ENCODE measurements at regions not wholly inside any gene's neighbourhood (a gene's known extent, or its start where the extent isn't known, plus 50 kb on each side); places are given as distances from the start of the nearest gene placed in this dataset.

DNA sequence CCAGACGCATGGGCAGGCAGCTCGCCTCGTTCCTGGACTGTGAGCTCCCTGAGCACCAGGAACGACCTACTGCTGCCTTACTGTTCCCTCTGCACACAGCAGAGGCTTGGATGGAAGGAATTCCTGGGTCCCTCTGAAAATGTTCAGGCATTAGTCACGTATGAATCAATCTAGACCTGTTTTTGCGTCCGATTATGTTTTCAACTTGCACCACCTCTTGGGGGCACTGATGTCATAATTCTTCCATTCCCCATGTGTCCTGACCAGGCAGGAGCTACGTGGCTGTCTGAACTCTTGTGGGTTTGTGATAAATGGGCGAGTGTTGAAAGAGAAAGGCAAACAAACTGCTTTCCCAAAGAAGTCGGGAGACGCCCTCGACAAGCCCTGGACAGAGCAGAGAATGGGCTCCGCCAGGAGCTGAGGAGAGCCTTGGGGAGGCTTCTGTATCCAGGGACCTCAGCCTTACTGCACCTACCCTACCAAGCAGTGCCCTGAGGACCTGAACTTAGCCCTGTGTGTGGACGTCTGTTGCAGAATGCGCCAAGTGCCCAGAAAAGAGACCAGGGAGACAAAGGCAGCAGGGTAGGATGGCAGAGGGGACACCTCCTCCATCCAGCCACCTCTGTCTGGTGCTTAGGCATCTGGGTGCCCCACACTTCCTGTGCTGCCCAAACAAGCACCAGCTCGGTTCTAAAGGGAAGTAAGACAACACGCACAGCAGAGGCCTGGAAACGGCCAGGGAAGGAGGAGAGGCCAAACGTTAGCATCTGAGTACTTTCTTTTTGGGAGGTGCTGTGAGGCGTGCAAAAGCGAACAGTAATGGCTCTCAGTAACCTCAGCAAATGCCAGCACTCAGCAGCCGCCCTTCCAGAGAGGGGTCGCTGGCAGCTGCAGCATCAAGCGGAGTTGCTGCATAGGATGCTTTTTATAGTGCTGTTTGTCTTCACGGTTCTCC is 124.2 kb downstream of the LY86 start:
- TF ChIP-seq EP300 (IDR thresholded peaks at IDR 0.05; ENCODE audit: borderline replicate concordance) = no peak
- peak; percentile 34; the same call in 1 of the 2 replicates for TF ChIP-seq RAD21 (IDR thresholded peaks at IDR 0.05; ENCODE audit: low read depth)

GRCh38 chr6:6713657-6714056 is 125.1 kb downstream of the LY86 start:
- TF ChIP-seq, protein P1, sequence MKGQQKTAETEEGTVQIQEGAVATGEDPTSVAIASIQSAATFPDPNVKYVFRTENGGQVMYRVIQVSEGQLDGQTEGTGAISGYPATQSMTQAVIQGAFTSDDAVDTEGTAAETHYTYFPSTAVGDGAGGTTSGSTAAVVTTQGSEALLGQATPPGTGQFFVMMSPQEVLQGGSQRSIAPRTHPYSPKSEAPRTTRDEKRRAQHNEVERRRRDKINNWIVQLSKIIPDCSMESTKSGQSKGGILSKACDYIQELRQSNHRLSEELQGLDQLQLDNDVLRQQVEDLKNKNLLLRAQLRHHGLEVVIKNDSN (IDR thresholded peaks at IDR 0.05) = no peak
- TF ChIP-seq TCF12 (IDR thresholded peaks at IDR 0.05; ENCODE audit: low read depth) (no peak), FOXM1 (IDR thresholded peaks at IDR 0.05; ENCODE audit: borderline replicate concordance, low read depth) (no peak), MAX (IDR thresholded peaks at IDR 0.05) (no peak), CREB1 (IDR thresholded peaks at IDR 0.05; ENCODE audit: low read depth) (no peak), CEBPB (IDR thresholded peaks at IDR 0.05) (no peak), TAF1 (IDR thresholded peaks at IDR 0.05; ENCODE audit: low read depth) (no peak), NFIC (IDR thresholded peaks at IDR 0.05) (no peak), EP300 (IDR thresholded peaks at IDR 0.05; ENCODE audit: borderline replicate concordance) (no peak), REST (IDR thresholded peaks at IDR 0.05; ENCODE audit: low read depth) (no peak), RAD21 (IDR thresholded peaks at IDR 0.05; ENCODE audit: low read depth) (no peak), EGR1 (IDR thresholded peaks at IDR 0.05) (no peak), ZBTB7A (IDR thresholded peaks at IDR 0.05; ENCODE audit: low read depth) (no peak), TEAD4 (IDR thresholded peaks at IDR 0.05) (no peak), YY1 (IDR thresholded peaks at IDR 0.05; ENCODE audit: low read depth) (no peak)

DNA sequence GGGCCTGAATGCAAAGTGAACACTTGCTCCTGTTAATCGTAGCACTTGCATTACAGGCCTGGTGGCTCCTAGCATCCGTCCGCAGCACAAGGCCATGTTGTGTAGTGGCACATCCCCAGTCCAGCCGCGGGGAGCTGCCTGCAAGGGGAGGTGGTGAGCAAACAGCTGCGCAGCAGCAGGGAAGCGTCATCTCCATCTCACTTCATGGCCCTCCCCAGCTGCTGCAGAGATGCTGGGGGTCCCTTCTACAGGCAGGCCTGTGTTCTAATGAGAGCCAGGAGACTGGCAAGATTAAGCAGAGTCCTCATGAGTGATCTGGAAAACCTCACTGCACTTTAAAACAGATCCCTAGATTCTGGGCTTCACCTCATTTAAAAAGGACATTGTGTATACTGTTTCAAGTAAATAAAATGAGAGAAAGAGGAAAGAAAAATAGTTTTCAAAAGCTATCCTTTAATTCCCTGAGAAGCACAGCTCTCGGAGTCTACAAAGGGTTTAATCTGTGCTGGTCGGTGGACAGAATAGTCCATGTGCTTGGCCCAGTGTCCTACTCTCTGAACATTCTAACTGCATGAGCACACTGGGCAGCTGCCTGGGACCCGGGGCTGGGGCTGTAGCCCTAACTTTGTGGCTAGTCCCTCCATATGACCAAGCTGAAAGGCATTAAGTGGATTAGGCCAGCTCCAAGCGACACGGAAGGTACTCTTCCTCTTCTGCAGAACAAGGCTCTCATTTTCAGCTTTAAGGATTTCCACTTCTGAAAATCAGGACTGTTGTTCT is 125.8 kb downstream of the LY86 start:
- TF ChIP-seq MAX (IDR thresholded peaks at IDR 0.05) (no peak), TAF1 (IDR thresholded peaks at IDR 0.05; ENCODE audit: low read depth) (no peak), TCF12 (IDR thresholded peaks at IDR 0.05; ENCODE audit: low read depth) (no peak), EGR1 (IDR thresholded peaks at IDR 0.05) (no peak), YY1 (IDR thresholded peaks at IDR 0.05; ENCODE audit: low read depth) (no peak), FOXM1 (IDR thresholded peaks at IDR 0.05; ENCODE audit: borderline replicate concordance, low read depth) (no peak), EP300 (IDR thresholded peaks at IDR 0.05; ENCODE audit: borderline replicate concordance) (no peak), CEBPB (IDR thresholded peaks at IDR 0.05) (no peak)
- TF ChIP-seq, protein P1 (IDR thresholded peaks at IDR 0.05) = no peak

DNA sequence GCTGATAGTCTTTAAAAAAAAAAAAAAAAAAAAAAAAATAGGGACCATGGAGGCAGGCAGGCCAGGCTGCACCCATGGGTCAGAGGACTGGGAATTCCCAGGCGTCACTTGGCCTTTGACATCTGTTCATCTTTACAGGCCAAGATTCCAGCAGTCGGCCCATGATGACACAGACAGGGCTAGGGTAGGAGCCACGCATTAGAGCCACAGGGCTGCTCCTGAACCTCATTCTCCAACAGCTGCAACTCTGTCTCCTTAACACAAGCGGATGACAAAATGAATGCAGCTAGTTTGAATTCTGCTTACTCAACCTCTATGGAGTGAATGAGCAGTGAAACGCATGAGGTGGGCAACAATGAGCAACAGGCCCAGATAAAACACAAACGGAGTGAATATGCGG is 126.4 kb downstream of the LY86 start:
- no peak for TF ChIP-seq RAD21 (IDR thresholded peaks at IDR 0.05; ENCODE audit: low read depth)
- TF ChIP-seq REST (IDR thresholded peaks at IDR 0.05; ENCODE audit: low read depth) = no peak
- no peak for TF ChIP-seq FOXM1 (IDR thresholded peaks at IDR 0.05; ENCODE audit: borderline replicate concordance, low read depth)
- TF ChIP-seq EGR1 (IDR thresholded peaks at IDR 0.05) = no peak
- TF ChIP-seq TCF12 (IDR thresholded peaks at IDR 0.05; ENCODE audit: low read depth) = no peak
- no peak for TF ChIP-seq EP300 (IDR thresholded peaks at IDR 0.05; ENCODE audit: borderline replicate concordance)
- TF ChIP-seq, protein P1 (IDR thresholded peaks at IDR 0.05) = no peak
- no peak for TF ChIP-seq YY1 (IDR thresholded peaks at IDR 0.05; ENCODE audit: low read depth)
- TF ChIP-seq CREB1 (IDR thresholded peaks at IDR 0.05; ENCODE audit: low read depth) = no peak
- no peak for TF ChIP-seq CEBPB (IDR thresholded peaks at IDR 0.05)
- TF ChIP-seq TEAD4 (IDR thresholded peaks at IDR 0.05) = no peak
- no peak for TF ChIP-seq NFIC (IDR thresholded peaks at IDR 0.05)
- TF ChIP-seq MAX (IDR thresholded peaks at IDR 0.05) = no peak
- TF ChIP-seq TAF1 (IDR thresholded peaks at IDR 0.05; ENCODE audit: low read depth) = no peak
- no peak for TF ChIP-seq ZBTB7A (IDR thresholded peaks at IDR 0.05; ENCODE audit: low read depth)

All from Ishikawa (cell line).